NCI-H446 treated with DMSO at 0.1 percent for 48 hours (cell line): ENCODE measurements at regions not wholly inside any gene's neighbourhood (a gene's known extent, or its start where the extent isn't known, plus 50 kb on each side); places are given as distances from the start of the nearest gene placed in this dataset.
A peak's percentile ranks its signal among the peaks of the same experiment; 100 is the strongest.

ENCODE experiments used
- DNase-seq: peaks from one replicate; lab custom pipeline; 2025; lab: John Stamatoyannopoulos, UW

DNA sequence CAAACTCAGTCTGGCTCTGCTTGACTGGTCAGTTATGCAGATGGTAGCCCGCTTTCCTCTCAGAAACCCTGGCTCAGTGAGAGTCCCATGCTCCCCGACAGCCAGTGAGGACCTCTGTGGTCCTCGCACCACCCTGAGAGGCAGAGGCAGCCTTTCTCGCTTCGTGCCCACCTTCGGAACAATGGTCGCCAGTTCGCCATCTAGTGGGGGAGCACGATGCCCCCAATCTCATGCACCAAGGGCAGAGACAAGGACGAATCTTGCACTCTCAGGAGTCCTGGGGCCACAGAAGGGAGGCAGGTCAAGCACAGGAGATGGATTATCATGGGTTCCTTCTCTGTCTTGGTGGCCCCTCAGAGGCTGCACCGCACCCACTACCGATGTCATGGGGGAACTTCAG, 75.2 kb downstream of the RHCG start:
- no peak for DNase-seq

- no peak for DNase-seq
These were observed 76.9 kb downstream of the RHCG start for GRCh38 chr15:89419370-89419984.

- DNase-seq: no peak
These were observed 79.1 kb downstream of the RHCG start for GRCh38 chr15:89417206-89417725.

DNA sequence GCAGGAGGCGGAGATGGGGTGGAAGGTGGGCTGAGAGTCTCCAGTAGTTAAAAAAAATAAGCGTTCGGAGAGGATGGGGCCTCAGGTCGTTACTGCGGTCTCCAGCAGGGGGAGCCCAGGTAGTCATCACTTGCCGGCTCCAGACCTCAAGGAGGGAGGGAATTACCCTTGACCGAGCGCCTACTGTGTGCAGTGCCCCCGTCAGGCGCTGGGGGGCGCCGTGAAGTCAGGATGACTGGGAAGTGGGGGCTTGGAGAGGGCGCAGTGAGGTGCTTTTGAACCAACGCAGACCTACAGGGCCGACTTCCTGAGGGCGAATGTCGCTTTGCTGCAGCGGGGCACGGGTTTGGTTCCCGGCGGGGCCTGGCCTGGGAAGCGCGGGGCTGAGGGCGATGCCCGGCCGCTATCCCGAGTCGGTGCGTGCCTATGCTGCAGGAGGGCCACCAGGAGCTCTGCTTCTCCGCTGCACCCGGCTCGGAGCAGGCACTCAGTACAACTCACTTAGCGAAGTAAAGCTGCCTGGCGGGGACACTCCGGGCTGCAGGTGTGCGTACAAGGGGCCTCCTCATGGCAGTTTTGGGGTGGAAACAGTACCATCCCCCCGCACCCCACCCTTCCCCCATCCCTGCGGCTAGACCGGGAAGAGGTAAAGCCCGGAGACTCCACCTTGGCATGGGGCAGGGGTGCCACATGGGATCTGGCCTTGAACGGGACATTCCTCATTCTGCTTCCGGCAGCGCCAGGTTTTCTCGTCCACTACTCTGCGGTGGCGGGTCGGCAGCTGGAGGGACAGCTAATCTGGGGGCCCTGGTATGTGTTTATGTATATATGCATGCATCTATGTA, 79.8 kb downstream of the RHCG start:
- DNase-seq: peak; percentile 26

DNA sequence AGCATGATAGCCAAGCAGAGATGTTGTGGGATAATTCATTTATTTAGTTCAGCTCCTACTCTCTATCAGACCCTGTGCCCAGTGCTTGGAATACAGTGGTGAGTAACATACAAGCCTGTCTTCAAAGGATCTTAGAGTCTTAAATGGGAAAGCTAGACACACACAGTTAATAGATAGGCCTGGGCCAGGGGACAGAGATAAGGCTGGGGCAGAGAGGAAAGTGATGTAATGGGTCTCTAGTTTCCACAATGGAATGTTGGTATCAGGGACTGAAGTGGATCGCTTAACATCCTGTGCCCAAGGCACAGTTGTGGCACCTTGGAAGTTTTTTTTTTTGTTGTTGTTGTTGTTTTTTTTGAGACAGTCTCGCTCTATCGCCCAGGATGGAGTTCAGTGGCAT, 79.9 kb upstream of the POLG start:
- no peak for DNase-seq

- no peak for DNase-seq
These were observed 79.3 kb upstream of the POLG start for GRCh38 chr15:89413877-89414276.

GRCh38 chr15:89412905-89413411, 78.3 kb upstream of the POLG start:
- no peak for DNase-seq

GRCh38 chr15:89410039-89410435, 75.4 kb upstream of the POLG start:
- no peak for DNase-seq

DNA sequence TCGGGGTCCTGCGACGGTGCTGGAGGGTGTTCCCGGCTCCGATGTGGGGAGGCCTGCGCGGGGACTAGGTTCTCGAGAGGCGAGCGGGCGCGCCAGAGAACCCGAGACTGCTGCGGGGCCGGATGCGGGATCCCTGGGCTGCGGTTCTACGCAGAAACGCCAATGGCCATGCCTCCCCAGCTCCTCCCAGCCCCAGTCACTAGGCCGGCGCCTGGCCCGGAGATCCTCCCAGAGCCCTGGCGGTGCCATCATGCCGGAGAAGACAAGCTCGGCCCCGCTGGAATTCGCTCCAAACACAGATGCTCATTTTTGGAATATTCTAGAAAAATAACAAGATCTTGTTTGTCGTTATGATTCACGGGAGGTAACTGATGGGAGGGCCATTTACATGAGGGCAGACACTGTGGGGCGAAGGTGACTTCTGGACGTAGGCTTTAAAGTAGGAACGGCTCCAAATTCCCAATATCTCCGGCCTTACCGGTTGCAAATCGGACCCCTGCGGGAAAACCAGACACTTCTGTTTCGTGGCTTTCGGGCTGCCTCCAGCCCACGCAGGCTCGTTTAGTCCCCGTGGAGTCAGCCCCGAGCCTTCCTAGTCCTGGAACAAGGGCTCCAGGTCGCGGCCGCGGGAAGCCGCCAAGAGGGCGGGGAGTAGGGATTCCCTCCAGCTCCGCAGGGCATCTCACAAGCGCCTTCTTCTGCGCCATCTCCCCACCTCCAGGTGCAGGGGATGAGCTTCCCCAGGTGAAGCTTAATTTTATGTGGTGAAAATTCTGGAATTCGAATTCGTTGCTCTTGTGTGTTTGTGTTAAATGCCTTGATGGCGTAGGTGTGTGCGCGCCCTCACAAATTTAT, 74.8 kb upstream of the POLG start:
- no peak for DNase-seq

DNA sequence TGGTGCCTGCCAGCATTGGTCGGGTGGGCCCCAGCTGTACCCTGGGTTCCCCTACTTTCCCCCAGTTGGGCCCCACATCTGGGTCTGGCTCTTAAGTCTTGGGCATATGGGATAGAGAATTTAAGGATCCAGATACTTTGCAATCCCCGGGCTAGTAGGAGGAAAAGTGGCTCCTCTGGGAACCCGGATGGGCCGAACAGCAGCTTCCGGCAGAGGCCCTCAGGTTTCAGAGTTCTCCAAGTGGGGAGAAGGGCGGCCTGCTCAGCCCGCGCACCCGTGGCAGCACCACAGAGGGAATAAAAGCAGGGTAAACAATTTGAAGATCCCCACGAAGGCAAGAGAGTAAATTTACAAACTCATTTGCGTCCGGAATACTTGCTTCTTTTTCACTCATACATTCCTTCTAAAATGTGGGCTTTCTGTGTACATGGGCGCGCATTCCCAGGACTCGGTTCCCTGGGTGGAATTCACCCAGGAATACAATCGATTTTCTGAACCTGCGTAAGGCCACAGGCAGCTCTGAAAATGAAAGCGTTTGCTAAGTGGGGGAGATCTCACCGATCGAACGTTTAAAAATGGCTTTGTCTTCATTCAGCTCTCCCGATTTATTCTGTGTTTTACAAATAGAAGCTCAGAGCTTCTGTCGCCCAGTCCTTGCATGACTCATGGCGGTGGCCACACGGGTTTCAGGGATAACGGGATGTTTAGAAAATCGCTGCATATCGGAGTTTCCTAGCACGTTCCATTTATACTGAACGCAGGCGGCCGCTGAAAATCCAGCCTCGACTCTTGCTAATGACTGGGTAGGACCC, 74.0 kb upstream of the POLG start:
- no peak for DNase-seq

GRCh38 chr15:89406940-89407607, 72.5 kb upstream of the POLG start:
- DNase-seq: no peak

DNA sequence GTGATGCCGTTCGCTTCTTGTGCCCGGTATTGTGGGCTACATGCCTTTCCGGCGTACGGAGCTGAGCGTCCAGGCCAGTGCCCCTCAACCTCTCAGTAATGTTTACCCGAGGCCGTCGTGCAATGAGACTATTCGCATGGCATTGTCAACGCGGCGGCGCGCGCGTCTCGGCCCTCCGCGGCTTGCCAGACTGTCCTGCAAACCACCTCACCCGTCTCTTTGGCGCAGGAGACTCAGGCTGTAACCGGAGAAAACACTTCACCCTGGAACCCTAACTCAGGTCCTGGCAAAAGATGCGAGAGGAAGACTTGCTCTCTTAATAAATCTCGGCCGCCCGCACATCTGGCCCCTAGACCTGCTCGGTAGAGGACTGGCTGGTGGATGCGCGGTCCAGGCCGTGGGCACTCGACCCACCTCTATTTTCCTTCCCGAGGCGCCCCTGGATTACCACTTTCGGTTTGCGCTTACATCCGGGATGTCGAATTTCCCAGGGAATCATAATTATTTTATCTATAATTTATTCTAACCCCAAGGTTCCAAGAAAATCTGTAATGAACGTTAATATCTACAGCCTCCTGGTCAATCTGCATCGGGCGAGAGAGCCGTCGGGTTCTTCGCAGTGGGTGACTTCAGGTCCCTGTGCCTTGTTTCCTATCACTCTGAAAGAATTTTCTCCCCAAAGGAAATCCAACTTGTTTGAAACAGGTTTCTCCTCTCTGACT, 71.8 kb upstream of the POLG start:
- no peak for DNase-seq

- no peak for DNase-seq
These were observed 70.9 kb upstream of the POLG start for GRCh38 chr15:89405494-89405893.

- no peak for DNase-seq
These were observed 69.4 kb upstream of the POLG start for GRCh38 chr15:89404023-89404422.

DNA sequence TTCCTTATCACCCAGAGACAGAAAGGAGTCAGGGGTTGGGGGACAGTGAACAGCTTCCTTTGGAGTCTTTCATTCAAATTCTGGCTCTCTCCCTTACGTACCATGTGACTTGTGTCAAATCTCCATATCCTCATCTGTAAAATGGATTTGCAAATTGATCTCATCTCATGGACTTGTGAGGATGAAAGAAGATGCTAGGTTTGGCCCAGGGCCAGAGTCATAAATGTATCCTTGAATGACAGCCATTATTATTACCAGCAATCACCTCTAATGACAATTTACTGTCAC, 67.8 kb upstream of the POLG start:
- DNase-seq: no peak

GRCh38 chr15:89401631-89402517, 67.2 kb upstream of the POLG start:
- no peak for DNase-seq

DNA sequence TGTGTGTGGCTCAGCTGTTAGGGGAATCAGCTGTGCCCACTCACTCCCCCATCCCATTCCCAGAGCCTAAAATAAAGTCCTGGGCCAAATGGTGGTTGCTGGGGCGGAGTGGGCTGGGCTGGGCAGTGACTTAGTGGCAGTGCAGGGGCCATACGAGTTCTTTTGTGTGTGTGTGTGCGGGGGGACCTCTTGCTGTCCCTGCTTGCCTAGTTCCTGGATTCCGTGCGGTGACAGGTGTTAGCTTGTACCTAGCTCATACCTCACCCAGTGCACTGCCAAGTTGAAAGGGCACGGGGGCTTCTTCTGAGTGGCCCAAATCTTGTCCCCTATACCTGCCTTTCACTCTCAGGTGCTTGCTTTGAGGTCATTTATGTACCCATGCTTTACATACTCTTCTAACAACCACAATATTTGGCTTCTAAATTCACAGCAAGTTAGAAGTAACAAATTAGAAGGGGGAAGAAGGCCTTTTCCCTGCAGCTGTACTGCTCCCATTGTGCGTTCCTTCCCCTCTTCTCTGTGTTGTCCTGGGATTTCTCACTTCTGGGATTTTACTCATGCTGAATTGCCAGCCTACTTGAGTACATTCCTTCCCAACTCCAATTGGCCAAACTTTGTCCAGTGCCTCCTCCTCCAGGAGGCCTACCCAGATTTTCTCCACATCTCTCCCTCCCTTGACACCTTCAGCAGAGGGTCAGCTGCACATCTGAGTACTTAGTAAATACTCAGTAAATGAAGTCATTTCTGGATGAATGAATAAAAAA, 66.3 kb upstream of the POLG start:
- DNase-seq: no peak

DNA sequence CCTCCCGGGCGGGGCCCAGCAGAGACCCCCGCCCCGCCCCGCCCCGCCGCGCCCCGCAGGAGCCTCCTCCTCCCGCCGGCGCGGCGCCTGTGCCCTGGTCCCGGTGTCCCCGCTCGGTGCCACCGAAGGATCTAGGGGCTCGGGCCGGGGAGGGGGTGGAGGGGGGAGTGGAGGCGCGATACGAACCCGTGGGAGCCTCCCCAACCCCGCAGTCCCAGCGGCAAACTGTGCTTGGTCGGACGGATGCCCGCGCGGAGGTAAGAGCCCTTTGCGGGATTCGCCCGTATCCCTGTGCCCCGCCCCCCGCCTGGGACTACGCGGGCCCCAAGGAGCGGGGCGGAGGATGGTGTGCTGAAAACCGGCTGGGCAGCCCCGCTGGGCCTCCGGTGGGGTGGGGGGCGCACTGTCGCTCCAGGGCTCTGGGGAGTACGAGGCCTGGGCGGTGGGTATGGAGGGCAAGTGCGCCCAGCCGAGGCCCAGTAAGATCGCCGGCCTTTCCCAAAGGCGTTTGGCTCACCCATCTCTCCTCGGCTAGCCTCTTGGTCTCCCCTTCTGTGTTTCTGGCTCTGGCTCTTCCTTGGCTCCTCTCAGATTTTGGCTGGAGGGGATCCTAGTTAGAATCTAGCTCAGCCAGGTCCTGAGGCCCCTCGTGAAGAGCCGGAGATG, 65.6 kb upstream of the POLG start:
- DNase-seq: no peak
